Vagina (tissue), 2 donors: ENCODE measurements at regions not wholly inside any gene's neighbourhood (a gene's known extent, or its start where the extent isn't known, plus 50 kb on each side); places are given as distances from the start of the nearest gene placed in this dataset.
"Not testable (repeated sequence)": the region's sequence is repeated elsewhere in the genome, so short reads cannot be mapped to it uniquely, and the experiment has no call there.

ENCODE experiments used
- POLR2A ChIP-seq, 2 donors: fragments of 450-650 bp; IDR thresholded peaks; one replicate each; pipeline ENCODE4 v1.6.1; 2017; ENCODE audit warnings: antibody characterized with exemption in 2 of 2, mild to moderate bottlenecking in 2 of 2, moderate library complexity in 2 of 2
- TF ChIP-seq, protein P1 (sequence below), 3 experiments: fragments of 450-650 bp in 2 of 3; fragments of 200-600 bp in 1 of 3; sonication (generic) in 1 of 3; IDR thresholded peaks; one replicate each; pipeline ENCODE4 v1.5.1; 2017 to 2019; ENCODE audit warnings: antibody characterized with exemption in 3 of 3, mild to moderate bottlenecking in 2 of 3, moderate library complexity in 2 of 3

GRCh38 chr3:177635601-177636106 lies 438.4 kb upstream of the TBL1XR1 start:
- TF ChIP-seq, protein P1, sequence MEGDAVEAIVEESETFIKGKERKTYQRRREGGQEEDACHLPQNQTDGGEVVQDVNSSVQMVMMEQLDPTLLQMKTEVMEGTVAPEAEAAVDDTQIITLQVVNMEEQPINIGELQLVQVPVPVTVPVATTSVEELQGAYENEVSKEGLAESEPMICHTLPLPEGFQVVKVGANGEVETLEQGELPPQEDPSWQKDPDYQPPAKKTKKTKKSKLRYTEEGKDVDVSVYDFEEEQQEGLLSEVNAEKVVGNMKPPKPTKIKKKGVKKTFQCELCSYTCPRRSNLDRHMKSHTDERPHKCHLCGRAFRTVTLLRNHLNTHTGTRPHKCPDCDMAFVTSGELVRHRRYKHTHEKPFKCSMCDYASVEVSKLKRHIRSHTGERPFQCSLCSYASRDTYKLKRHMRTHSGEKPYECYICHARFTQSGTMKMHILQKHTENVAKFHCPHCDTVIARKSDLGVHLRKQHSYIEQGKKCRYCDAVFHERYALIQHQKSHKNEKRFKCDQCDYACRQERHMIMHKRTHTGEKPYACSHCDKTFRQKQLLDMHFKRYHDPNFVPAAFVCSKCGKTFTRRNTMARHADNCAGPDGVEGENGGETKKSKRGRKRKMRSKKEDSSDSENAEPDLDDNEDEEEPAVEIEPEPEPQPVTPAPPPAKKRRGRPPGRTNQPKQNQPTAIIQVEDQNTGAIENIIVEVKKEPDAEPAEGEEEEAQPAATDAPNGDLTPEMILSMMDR (IDR thresholded peaks at IDR 0.05): not testable (repeated sequence)
- not testable (repeated sequence) for TF ChIP-seq POLR2A (IDR thresholded peaks at IDR 0.05)
